Pancreas (tissue), 10 donors: ENCODE measurements at regions not wholly inside any gene's neighbourhood (a gene's known extent, or its start where the extent isn't known, plus 50 kb on each side); places are given as distances from the start of the nearest gene placed in this dataset.

Experiments
- ATAC-seq, 4 donors: fragments of 200-7000 bp; cut with Tn5 transposase; one replicate each; pipeline versions ENCODE4 v1.8.0 to v1.9.1; 2020; ENCODE audit warnings: mild to moderate bottlenecking in 4 of 4, moderate library complexity in 4 of 4
- DNase-seq, 6 donors: peaks; one replicate each; pipeline ENCODE4 v3.0.0-alpha.2; 2020
- FAIRE-seq: peaks from 2 replicates; lab custom pipeline; 2012; peaks lifted over from hg19 to GRCh38; lab: Jason Lieb, UNC
- H3K27ac ChIP-seq, 4 donors: fragments of 200-600 bp; sonication (generic); 1 replicate in 3 of 4; 2 replicates in 1 of 4; pipeline versions ENCODE4 v1.5.0 to v1.8.0; 2020
- H3K27me3 ChIP-seq, 4 donors: fragments of 200-600 bp; one replicate each; pipeline ENCODE4 v1.8.0; 2021
- H3K36me3 ChIP-seq, 3 donors: fragments of 200-600 bp; sonication (generic) in 1 of 3; one replicate each; pipeline versions ENCODE4 v1.5.0 to v1.8.0; 2020 to 2021
- H3K4me1 ChIP-seq, 3 donors: fragments of 200-600 bp; one replicate each; pipeline ENCODE4 v1.8.0; 2021
- H3K4me3 ChIP-seq, 4 donors: fragments of 200-600 bp; sonication (generic) in 2 of 4; one replicate each; pipeline versions ENCODE4 v1.5.0 to v1.8.0; 2020 to 2021
- H3K9me3 ChIP-seq, 4 donors: fragments of 200-600 bp; one replicate each; pipeline ENCODE4 v1.8.0; 2021
- WGBS, 2 donors: extraction: QIAGEN DNeasy Blood & Tissue Kit; methylation state at CpG; one replicate each; pipeline ENCODE4 v1.1.7; 2013; 5-methylcytosine and 5-hydroxymethylcytosine counted together
- intact Hi-C, 3 donors: fragments of 100-400 bp; cut with DNase I; formaldehyde crosslinking; loops; one replicate each; pipeline versions ENCODE4 v1.11.1 to v1.14.2; 2022
- TF ChIP-seq, protein P1 (sequence below), 4 donors: fragments of 200-600 bp; sonication (generic) in 3 of 4; IDR thresholded peaks; one replicate each; pipeline versions ENCODE4 v1.5.0 to v1.8.0; 2021; ENCODE audit warnings: antibody characterized with exemption in 4 of 4
- donor health status: healthy with polysubstance abuse.
- donor health status: DM: no; HTN: no; CAD: no; lungs with moderate emphysema.
- donor health status: DM: no; HTN: no; CAD: no.
- donor health status: control.
- donor health status: control.
- donor health status: Bipolar disorder and iron deficiency.
- donor health status: DM: yes; HTN: yes; CAD: no.
- donor health status: DM: no; HTN: no; CAD: no.
- donor health status: DM: no; HTN: no; CAD: no.
- donor health status: DM: yes; HTN: yes; CAD: no.

DNA sequence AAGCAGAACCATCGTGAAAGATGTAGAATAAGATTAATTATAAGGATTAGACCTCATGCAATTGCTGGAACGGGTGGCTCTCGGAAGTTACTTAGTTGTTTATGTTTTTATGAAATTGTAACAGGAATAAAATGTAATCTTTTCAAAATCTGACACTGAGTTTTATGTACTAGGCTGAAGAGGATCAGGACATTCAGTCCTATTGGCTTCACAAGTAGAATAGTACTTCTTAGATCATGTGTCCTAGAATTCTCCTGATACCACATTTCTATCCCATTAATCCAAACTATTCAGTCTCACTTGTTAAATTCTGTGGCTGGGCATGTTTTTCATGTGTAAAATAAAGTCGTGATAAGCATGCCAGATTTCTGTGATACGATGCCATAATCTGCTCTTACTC, 423.5 kb upstream of the OR4E1 start:
- DNase-seq (no peak), ATAC-seq (no peak), FAIRE-seq (no peak)
- no peak overlapping the region for H3K27ac ChIP-seq
- no peaks in the 10 kb centered on the region for H3K36me3 ChIP-seq
- WGBS, 2 donors, result 38 to 46% methylated on average over 5 of the region's 5 CpGs
- no peaks in the 10 kb centered on the region for H3K9me3 ChIP-seq
- no peaks in the 10 kb centered on the region for H3K4me1 ChIP-seq
- intact Hi-C loops, result no loop called here
- H3K4me3 ChIP-seq, result no peak overlapping the region
- no peaks in the 10 kb centered on the region for H3K27me3 ChIP-seq
- TF ChIP-seq, protein P1, sequence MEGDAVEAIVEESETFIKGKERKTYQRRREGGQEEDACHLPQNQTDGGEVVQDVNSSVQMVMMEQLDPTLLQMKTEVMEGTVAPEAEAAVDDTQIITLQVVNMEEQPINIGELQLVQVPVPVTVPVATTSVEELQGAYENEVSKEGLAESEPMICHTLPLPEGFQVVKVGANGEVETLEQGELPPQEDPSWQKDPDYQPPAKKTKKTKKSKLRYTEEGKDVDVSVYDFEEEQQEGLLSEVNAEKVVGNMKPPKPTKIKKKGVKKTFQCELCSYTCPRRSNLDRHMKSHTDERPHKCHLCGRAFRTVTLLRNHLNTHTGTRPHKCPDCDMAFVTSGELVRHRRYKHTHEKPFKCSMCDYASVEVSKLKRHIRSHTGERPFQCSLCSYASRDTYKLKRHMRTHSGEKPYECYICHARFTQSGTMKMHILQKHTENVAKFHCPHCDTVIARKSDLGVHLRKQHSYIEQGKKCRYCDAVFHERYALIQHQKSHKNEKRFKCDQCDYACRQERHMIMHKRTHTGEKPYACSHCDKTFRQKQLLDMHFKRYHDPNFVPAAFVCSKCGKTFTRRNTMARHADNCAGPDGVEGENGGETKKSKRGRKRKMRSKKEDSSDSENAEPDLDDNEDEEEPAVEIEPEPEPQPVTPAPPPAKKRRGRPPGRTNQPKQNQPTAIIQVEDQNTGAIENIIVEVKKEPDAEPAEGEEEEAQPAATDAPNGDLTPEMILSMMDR (IDR thresholded peaks at IDR 0.05), result no peak

DNA sequence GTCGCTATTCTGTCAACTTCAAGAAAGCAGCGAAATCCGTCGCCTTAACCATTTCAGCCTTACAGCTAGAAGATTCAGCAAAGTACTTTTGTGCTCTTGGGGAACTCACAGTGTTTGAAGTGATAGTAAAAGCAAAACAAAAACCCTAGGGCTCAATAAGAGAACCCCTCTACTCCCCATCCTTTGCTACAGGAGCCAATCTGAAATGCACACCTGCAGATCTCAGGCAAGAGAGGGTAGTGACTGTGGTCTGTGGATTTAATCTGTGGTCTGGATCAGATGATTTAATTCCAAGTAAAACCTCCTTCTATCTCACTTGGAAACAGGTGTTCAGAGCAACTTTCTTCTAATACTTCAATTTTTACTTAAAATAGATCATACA, 422.9 kb upstream of the OR4E1 start:
- no peaks in the 10 kb centered on the region for H3K36me3 ChIP-seq
- H3K4me1 ChIP-seq, result no peaks in the 10 kb centered on the region
- no peak overlapping the region for H3K4me3 ChIP-seq
- DNase-seq (no peak), ATAC-seq (no peak), FAIRE-seq (no peak)
- no peaks in the 10 kb centered on the region for H3K27me3 ChIP-seq
- TF ChIP-seq, protein P1 (IDR thresholded peaks at IDR 0.05), result no peak
- H3K9me3 ChIP-seq, result no peaks in the 10 kb centered on the region
- WGBS, 2 donors, result 75 to 88% methylated on average over 4 of the region's 4 CpGs
- intact Hi-C loops, result no loop called here
- no peak overlapping the region for H3K27ac ChIP-seq

- no peak overlapping the region for H3K27ac ChIP-seq
- peak in 1 of 4 donors; percentile 13 for ATAC-seq
- no peak for DNase-seq
- intact Hi-C loops, result no loop called here
- H3K27me3 ChIP-seq, result no peaks in the 10 kb centered on the region
- no peak overlapping the region for H3K4me3 ChIP-seq
- TF ChIP-seq, protein P1 (IDR thresholded peaks at IDR 0.05), result no peak
- no peaks in the 10 kb centered on the region for H3K4me1 ChIP-seq
- WGBS, 2 donors, result 53 to 70% methylated on average over 4 of the region's 4 CpGs
- FAIRE-seq, result no peak
- H3K9me3 ChIP-seq, result no peaks in the 10 kb centered on the region
- H3K36me3 ChIP-seq, result no peaks in the 10 kb centered on the region
These were observed 422.4 kb upstream of the OR4E1 start for GRCh38 chr14:22095860-22096513.

- intact Hi-C loops, result no loop called here
- H3K36me3 ChIP-seq, result no peaks in the 10 kb centered on the region
- no peaks in the 10 kb centered on the region for H3K27me3 ChIP-seq
- H3K4me3 ChIP-seq, result no peak overlapping the region
- TF ChIP-seq, protein P1 (IDR thresholded peaks at IDR 0.05), result no peak
- WGBS, 2 donors, result 42 to 49% methylated on average over 2 of the region's 2 CpGs
- H3K9me3 ChIP-seq, result no peaks in the 10 kb centered on the region
- no peaks in the 10 kb centered on the region for H3K4me1 ChIP-seq
- no peak for DNase-seq
- ATAC-seq, result no peak
- no peak overlapping the region for H3K27ac ChIP-seq
- FAIRE-seq, result no peak
These were observed 416.3 kb upstream of the OR4E1 start for GRCh38 chr14:22089940-22090339.

GRCh38 chr14:22088614-22089342, 415.2 kb upstream of the OR4E1 start:
- Histone ChIP-seq H3K36me3 (no peaks in the 10 kb centered on the region), H3K27ac (no peak overlapping the region), H3K27me3 (peaks cover 0 to 2% (median 0%) of the 10 kb centered on the region in 4 donors), H3K4me3 (no peak overlapping the region), H3K9me3 (no peaks in the 10 kb centered on the region), H3K4me1 (no peaks in the 10 kb centered on the region)
- no peak for DNase-seq
- FAIRE-seq, result no peak
- no peak for ATAC-seq
- WGBS, 2 donors, result 43 to 55% methylated on average over 2 of the region's 2 CpGs
- intact Hi-C loops, result no loop called here
- TF ChIP-seq, protein P1 (IDR thresholded peaks at IDR 0.05), result no peak
